HL-60 (cell line): ENCODE measurements at regions not wholly inside any gene's neighbourhood (a gene's known extent, or its start where the extent isn't known, plus 50 kb on each side); places are given as distances from the start of the nearest gene placed in this dataset.

Source experiments
- CTCF ChIP-seq: IDR thresholded peaks from one replicate; pipeline ENCODE4 v1.5.1; 2011; ENCODE audit warnings: low read length, control low read depth, inconsistent platforms; ENCODE audit not compliant: insufficient read depth
- GABPA ChIP-seq: IDR thresholded peaks from 2 replicates; pipeline ENCODE4 v1.6.1; 2012; ENCODE audit warnings: low read depth
- POLR2AphosphoS5 ChIP-seq: IDR thresholded peaks from 2 replicates; pipeline ENCODE4 v1.6.1; 2012; ENCODE audit warnings: low read depth
- REST ChIP-seq: IDR thresholded peaks from 2 replicates; pipeline ENCODE4 v1.6.1; 2012; ENCODE audit warnings: low read depth; ENCODE audit not compliant: insufficient replicate concordance
- SPI1 ChIP-seq: IDR thresholded peaks from 2 replicates; pipeline ENCODE4 v1.6.1; 2012; ENCODE audit warnings: low read depth, mild to moderate bottlenecking, borderline replicate concordance

- TF ChIP-seq CTCF: no peak
- no peak for TF ChIP-seq GABPA
- no peak for TF ChIP-seq REST
- TF ChIP-seq POLR2AphosphoS5: no peak
- no peak for TF ChIP-seq SPI1
These were observed 245.6 kb upstream of the ADAMTS5 start for GRCh38 chr21:27212441-27212840.
